Sciatic nerve (tissue), 2 donors: ENCODE measurements at regions not wholly inside any gene's neighbourhood (a gene's known extent, or its start where the extent isn't known, plus 50 kb on each side); places are given as distances from the start of the nearest gene placed in this dataset.
A peak's percentile ranks its signal among the peaks of the same experiment; 100 is the strongest.

Source experiments
- ATAC-seq: fragments of 200-7000 bp; cut with Tn5 transposase; one replicate; pipeline ENCODE4 v1.9.1; 2020; ENCODE audit warnings: mild to moderate bottlenecking, moderate library complexity
- DNase-seq: peaks from one replicate; pipeline ENCODE4 v3.0.0-alpha.2; 2020; ENCODE audit warnings: low spot score
- intact Hi-C: fragments of 100-400 bp; cut with DNase I; formaldehyde crosslinking; loops from one replicate; pipeline ENCODE4 v1.14.2; 2022
- donor health status: DM: no; HTN: no; CAD: no.
- donor health status: DM: no; HTN: no; CAD: no.

GRCh38 chr6:21965016-21965415 is 331.8 kb downstream of the PRL start:
- intact Hi-C loops = no loop called here
- ATAC-seq (no peak), DNase-seq (no peak)

DNA sequence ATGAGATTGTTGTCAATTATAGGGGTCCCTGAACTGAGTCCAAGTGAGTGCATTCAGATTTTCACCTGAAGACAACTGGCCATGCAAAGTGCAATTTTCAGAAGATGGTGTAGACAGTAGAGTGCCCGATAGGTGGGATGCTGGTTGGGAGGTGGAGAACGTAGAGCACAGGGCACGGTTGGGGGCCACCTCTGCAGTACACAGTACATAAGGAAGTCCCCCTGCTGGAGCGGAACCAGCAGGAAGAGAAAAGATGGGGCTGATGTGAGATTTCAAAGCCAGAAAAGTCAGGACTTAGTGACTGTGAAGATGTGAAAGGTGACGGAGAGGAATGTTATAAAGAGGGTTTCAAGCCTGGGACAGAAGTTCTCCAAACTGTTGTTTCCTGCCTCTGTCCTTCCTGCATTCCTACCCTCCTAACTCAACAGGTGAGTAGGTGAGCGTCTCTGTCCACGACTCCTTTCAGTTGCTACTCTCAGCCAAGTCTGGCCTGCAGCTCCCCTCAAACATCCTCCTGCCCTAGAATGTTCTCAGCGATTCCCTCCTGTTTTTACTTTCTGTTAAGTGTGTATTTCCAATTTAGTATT is 330.8 kb downstream of the PRL start:
- ATAC-seq = no peak
- intact Hi-C loops = no loop called here
- no peak for DNase-seq

GRCh38 chr6:21967056-21967974 is 329.5 kb downstream of the PRL start:
- ATAC-seq = peak; percentile 75
- no peak for DNase-seq
- intact Hi-C loops = no loop called here

- DNase-seq (no peak), ATAC-seq (no peak)
- intact Hi-C loops = no loop called here
Measured at GRCh38 chr6:21968411-21968810, 328.4 kb downstream of the PRL start.

DNA sequence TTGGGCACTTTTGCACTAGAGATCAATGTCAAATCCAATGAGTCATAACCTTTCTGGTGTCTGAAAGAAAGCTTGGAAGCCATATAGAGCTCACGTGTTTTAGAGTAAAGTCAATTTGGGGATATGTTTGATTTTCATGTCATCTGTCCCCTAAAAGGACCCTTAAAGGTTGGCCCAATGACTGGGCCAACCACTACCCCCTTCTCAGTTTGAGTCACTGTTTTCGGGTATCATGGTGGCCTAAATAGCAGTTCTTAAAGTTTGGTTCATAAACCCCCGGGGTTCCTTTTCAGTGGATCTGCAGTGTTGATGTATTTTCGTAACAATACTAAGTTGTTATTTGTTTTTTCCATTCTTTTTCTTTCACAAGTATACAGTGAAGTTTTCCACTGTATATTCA is 327.6 kb downstream of the PRL start:
- DNase-seq = no peak
- no peak for ATAC-seq
- intact Hi-C loops = no loop called here

- intact Hi-C loops = no loop called here
- ATAC-seq (no peak), DNase-seq (no peak)
Measured at GRCh38 chr6:21970569-21971300, 326.1 kb downstream of the PRL start.

DNA sequence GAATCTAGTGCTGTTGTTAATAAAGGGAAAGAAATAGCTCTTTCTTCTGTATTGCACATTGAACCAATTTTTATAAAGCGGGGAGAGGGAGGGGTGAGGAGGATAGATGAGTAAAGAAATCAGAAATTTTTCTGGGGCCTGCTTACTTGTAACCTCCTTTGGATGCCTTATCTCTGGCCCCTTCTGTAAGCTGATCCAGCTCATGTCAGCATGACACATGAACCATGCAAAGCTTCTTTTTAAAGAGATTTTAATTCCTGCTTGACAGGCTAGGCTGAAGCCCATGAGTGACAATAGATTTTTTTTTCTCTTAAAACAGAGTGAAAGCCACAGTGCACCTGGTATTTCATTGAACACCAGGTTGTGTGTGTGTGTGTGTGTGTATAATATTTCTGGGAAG is 325.3 kb downstream of the PRL start:
- intact Hi-C loops = no loop called here
- no peak for DNase-seq
- ATAC-seq = no peak

- ATAC-seq (no peak), DNase-seq (no peak)
- intact Hi-C loops = no loop called here
Measured at GRCh38 chr6:21972516-21972915, 324.3 kb downstream of the PRL start.

DNA sequence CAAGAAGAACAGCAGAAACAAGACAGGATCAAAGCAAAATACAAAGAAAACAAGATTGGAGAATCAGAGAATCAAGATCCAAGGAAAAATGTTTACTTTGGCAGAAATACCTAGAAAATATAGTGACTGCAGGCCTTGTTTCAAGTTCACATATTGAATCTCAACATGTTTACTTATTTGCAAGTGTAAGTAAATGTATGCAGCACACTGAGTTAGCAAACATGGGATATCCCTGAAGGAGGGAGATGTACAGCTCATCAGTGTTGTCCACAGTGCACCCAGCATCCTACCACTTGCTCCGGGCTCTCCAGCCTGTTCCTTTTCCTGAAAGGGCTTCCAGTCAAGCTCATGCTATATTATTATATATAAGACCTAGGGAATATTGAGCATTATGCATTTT is 319.5 kb downstream of the PRL start:
- no peak for DNase-seq
- intact Hi-C loops = no loop called here
- no peak for ATAC-seq

DNA sequence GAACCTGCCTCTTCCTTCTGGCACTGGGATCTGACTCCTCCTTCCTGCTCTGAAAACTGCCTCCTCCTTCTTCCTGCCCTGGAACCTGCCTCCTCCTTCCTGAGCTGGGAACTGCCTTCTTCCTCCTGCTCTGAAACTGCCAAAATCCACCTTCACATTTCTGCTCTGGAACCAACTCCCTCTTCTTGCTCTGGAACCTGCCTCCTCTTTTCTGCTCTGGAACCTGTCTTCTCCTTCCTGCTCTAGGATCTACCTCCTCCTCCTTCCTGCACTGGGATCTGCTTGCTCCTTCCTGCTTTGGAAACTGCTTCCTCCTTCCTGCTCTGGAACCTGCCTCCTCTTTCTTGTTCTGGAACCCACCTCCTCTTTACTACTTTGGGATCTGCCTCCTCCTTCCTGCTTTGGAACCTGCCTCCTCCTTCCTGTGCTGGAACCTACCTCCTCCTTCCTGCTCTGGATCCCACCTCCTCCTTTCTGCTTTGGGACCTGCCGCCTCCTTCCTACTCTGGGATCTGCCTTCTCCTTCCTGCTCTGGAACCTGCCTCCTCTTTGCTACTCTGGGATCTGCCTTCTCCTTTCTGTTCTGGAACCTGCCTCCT is 315.5 kb downstream of the PRL start:
- ATAC-seq (no peak), DNase-seq (no peak)
- intact Hi-C loops = loop anchor here (2.0 kb wide), 1 partner anchor 59 kb away; no protein-coding TSS in a partner anchor

GRCh38 chr6:21984135-21984534 is 312.7 kb downstream of the PRL start:
- DNase-seq (no peak), ATAC-seq (no peak)
- intact Hi-C loops = no loop called here

DNA sequence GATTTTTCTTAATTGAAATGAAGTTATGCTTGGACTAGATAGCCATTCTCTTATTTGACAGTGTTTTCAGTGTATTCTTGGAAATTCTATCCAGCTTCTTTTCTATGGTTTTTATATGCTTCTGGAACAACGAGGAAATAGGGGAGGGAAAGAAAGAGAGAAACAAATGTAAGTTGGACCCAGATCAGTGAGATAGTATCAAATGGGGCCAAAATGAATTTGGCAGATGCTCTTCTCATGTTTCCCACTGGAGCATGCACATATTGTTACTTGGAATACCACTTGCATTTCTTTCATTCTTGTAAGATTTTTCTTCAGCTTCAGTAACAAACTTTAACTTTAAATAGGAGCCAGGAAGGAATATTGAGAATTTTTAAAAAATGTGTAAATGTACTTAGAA is 312.3 kb downstream of the PRL start:
- intact Hi-C loops = no loop called here
- ATAC-seq (no peak), DNase-seq (no peak)

- intact Hi-C loops = no loop called here
- ATAC-seq = no peak
- DNase-seq = no peak
Measured at GRCh38 chr6:21985904-21986303, 310.9 kb downstream of the PRL start.

GRCh38 chr6:21986703-21987102 is 310.1 kb downstream of the PRL start:
- intact Hi-C loops = no loop called here
- no peak for DNase-seq
- no peak for ATAC-seq

DNA sequence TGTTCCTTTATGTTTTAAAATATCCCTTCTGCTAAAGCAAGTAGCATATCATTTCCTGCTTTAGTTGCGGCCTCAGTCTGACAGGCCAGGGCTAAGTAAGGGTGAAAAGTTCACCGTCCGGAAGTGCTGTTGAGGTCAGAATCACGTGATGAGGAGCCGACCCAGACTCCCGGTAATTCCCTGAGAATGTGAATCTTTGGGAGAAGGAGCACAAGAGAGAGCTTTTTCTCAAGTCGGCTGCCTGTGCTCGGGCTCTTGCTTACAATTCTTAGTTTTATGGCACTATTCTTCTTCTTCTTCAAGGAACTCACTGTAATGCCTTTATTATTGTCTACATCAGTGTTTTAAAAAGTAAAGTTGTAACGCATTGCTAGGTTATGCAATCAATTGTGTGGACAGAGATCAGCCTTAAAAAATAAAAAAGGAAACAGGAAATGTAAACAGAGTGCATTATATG is 309.3 kb downstream of the PRL start:
- DNase-seq (peak; percentile 84), ATAC-seq (peak; percentile 98)
- intact Hi-C loops = no loop called here

DNA sequence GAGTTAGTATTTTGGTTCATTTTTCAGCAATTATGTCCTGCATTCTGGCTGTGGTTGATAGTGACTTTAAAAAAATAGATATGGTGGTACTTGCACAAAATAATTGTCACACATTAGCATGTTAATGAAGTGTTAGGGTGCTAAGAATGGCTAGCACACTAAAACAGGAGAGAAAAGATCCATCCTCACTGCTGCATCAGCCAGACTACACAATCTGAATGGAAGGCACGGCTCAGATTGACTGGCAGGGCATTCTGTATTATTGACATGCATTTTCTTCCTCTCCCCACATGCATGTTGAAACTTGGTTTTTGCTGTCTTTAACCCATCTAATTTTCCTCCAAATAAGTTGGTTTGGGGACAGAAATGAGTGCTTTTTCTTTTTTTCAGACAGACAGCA is 306.3 kb downstream of the PRL start:
- DNase-seq (no peak), ATAC-seq (no peak)
- intact Hi-C loops = no loop called here

DNA sequence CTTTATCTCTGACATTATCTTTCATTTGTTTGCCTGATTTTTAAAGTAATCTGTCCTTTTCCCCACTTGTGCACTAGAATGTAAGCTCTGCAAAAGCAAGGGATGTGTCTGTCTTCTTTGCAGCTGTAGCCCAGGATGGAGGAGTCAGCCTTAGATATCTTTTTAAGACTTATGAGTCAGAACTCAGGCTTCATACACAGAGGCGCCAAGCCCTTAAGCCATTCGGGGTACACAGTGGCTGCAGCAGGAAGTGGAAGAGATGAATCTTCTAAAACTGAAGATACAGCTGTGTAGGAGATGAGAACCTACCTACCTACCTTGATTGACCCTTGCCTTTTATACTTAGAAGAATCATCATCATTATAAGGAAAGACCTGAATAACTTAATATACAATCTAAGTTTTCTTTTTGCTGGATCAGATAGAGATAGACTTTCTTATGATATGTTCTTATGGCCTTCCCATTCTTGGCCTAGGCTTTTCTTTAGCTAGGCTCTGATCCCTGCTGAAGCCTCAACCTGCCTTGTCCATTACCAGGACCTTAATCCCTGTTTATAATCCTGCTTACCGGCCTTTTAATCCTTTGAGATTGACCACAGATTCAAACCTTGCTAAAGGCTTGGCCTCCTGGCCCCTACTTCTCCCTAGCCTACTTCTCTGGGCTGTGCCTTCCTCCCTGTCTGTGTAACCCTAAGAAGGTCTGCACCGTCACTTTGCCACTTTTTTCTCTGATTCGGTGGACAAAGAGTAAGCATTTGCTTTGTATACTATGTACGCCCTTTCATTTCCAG is 304.5 kb downstream of the PRL start:
- intact Hi-C loops = no loop called here
- DNase-seq (no peak), ATAC-seq (no peak)

DNA sequence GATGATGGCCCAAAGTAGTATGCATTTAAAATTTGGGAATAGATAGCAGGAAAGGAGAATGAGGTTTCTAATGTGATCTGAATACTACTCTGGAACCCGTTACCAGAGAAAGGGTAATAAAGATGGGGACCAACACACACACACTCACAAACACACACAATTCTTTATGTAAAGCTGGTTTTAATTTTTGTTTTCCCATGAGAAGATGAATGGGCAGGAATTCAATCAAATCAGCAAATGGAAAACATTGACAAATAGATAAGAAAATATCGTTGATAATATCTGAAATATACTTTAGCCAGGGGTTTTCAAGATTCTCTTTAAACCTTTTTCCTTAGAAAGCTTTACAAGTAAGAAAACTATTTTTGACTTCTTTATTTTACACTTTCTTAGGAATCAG is 303.0 kb downstream of the PRL start:
- ATAC-seq (no peak), DNase-seq (no peak)
- intact Hi-C loops = no loop called here

- DNase-seq (no peak), ATAC-seq (no peak)
- intact Hi-C loops = no loop called here
Measured at GRCh38 chr6:21994821-21995220, 302.0 kb downstream of the PRL start.
